ENCODE measurements at regions not wholly inside any gene's neighbourhood (a gene's known extent, or its start where the extent isn't known, plus 50 kb on each side); places are given as distances from the start of the nearest gene placed in this dataset.
A peak's percentile ranks its signal among the peaks of the same experiment; 100 is the strongest.

DNA sequence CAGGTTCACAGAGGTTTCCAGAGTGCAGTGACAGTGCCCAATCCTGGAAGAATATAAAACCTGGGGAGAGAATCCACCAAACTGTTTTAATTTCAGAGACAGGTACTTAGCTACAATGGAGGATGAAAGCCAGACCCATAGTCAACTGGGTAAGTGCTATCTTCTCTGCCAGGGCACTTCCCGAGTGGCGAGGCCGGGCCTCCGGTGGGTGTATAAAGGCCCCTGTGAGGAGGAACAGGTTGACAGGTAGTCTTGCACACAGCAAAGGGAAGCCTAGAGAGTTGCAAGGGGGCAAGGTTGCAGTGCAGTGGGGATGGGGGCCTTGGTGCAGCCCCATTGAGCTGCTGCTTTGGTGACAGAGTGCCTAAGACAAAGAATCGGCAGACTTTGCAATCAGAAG is 130.7 kb downstream of the SLC38A6 start:
- TF ChIP-seq, protein P1, sequence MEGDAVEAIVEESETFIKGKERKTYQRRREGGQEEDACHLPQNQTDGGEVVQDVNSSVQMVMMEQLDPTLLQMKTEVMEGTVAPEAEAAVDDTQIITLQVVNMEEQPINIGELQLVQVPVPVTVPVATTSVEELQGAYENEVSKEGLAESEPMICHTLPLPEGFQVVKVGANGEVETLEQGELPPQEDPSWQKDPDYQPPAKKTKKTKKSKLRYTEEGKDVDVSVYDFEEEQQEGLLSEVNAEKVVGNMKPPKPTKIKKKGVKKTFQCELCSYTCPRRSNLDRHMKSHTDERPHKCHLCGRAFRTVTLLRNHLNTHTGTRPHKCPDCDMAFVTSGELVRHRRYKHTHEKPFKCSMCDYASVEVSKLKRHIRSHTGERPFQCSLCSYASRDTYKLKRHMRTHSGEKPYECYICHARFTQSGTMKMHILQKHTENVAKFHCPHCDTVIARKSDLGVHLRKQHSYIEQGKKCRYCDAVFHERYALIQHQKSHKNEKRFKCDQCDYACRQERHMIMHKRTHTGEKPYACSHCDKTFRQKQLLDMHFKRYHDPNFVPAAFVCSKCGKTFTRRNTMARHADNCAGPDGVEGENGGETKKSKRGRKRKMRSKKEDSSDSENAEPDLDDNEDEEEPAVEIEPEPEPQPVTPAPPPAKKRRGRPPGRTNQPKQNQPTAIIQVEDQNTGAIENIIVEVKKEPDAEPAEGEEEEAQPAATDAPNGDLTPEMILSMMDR (IDR thresholded peaks at IDR 0.05) = no peak
- DNase-seq = no peak
- Mint-ChIP-seq H3K36me3 (ENCODE audit: low read depth) (peaks cover 27% of the 10 kb centered on the region), H3K4me1 (peaks cover 59% of the 10 kb centered on the region), H3K27me3 (ENCODE audit: low read depth, poor library complexity) (peaks cover 4% of the 10 kb centered on the region), H3K9me3 (peaks cover 53% of the 10 kb centered on the region), H3K27ac (peak overlapping the region; percentile 89), H3K4me3 (peak overlapping the region; percentile 45)

DNA sequence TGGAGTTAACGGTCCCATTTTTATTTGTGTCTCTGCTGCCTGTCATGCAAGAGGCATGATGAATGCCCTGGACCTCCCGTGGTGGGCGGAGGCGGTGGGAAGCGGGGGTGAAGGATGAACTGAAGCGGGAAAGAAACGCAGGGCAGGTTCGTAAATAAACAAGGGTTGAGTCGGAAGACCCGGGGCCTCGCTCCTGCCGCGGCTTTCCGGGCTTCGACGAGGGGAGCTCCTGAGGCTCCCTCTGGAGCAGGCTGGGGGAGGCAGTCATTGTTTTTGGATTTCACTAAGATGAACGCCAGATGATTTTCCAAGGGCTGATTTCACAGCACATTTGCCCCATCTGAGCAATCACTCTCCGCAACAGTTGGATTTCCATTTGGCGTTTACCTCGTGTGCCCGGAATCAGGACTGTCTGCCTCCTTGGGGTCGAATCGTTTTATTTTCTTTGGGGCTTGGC is 130.2 kb downstream of the SLC38A6 start:
- DNase-seq = peak; percentile 41
- Mint-ChIP-seq H3K9me3 (peaks cover 48% of the 10 kb centered on the region), H3K27ac (peak overlapping the region; percentile 89), H3K4me3 (peak overlapping the region; percentile 45), H3K36me3 (ENCODE audit: low read depth) (peaks cover 24% of the 10 kb centered on the region), H3K4me1 (peaks cover 59% of the 10 kb centered on the region), H3K27me3 (ENCODE audit: low read depth, poor library complexity) (peaks cover 4% of the 10 kb centered on the region)
- TF ChIP-seq, protein P1 (IDR thresholded peaks at IDR 0.05) = no peak

DNA sequence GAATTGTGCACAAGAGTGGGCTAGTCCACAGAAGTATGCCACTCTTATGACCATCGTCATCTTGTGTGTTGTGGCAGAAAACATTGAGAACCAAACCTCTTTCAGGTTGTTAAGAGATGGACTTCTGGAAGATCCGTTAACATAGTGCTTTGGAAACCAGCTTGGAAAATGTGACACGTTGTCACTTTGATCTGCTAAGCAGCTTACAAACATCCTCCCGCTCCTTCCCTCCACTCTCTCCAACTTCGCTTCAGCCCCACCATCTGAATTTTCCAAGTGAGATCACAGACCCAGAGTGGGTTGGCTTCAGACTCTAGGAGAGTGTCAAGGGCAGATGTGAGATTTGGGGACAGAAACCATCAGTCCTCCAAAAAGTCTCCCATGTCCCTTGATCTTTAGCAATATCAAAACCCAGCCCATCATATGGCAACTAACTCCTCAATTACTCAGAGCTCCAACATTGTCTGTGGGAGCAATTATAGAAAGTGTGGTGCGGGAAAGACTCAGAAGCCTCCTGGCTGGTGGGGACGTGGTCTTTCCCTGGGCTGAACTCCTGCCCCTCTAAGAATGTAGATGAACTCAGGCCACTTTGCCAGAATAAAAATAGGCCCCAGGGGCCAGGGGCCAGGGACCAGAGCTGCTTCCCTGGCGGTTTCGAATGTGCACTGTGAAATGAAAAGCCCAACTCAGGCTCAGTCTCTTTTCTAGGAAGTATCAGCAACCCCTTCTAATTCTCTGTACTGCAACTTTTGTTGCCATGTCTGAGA is 129.5 kb downstream of the SLC38A6 start:
- Mint-ChIP-seq H3K9me3 (peaks cover 42% of the 10 kb centered on the region), H3K4me3 (peak overlapping the region; percentile 45), H3K4me1 (peaks cover 59% of the 10 kb centered on the region), H3K36me3 (ENCODE audit: low read depth) (peaks cover 21% of the 10 kb centered on the region), H3K27me3 (ENCODE audit: low read depth, poor library complexity) (peaks cover 4% of the 10 kb centered on the region), H3K27ac (peak overlapping the region; percentile 89)
- TF ChIP-seq, protein P1 (IDR thresholded peaks at IDR 0.05) = no peak
- DNase-seq = no peak

DNA sequence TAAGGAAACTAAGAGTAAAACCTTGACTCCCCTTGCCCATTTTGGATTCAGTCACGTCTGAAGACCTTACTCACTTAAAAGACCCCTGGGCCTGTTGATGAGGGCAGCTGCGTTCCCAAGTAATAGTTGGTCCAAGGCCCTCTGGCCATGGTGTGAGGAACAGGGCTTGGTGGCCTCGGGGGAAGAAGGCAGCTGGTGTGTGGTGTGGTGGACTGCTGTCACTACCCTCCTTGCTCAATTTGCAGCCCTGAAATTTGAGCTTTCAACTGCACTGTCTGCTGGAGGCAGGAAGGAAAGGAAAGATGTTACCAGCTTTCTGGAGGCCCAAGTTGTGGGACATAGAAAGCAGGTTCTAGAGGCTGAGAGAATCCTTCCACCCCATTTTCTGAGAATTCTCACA is 128.2 kb downstream of the SLC38A6 start:
- TF ChIP-seq, protein P1 (IDR thresholded peaks at IDR 0.05) = no peak
- Mint-ChIP-seq H3K4me1 (peaks cover 69% of the 10 kb centered on the region), H3K9me3 (peaks cover 30% of the 10 kb centered on the region), H3K27me3 (ENCODE audit: low read depth, poor library complexity) (peaks cover 4% of the 10 kb centered on the region), H3K4me3 (peak overlapping the region; percentile 35), H3K27ac (peak overlapping the region; percentile 68), H3K36me3 (ENCODE audit: low read depth) (peaks cover 9% of the 10 kb centered on the region)
- no peak for DNase-seq

DNA sequence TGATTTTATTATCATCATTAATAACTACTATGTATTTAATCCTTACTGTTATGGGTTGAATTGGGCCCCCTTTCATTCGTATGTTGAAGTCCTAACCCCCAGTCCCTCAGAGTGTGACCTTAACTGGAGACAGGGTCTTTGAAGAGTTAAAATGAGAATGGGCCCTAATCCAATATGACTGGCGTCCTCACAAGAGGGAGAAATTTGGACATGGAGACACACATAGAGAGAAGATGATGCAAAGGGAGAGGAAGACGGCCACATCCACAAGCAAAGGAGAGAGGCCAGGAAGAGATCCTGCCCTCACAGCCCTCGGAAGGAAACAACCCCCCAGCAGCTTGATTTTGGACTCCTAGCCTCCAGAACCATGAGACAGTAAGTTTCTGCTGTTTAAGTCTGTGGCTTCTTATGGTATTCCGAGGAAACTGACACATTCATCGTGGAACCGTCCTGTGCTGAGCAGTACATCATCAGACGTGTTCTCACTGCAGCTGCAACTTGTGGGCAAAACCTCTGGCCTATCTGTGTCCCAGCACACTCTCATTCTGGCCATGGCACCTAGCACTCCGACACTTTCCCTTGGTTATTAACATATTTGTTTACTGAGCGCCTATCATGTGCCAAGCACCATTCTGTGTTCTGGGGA is 127.6 kb downstream of the SLC38A6 start:
- H3K9me3 Mint-ChIP-seq = peaks cover 23% of the 10 kb centered on the region
- H3K4me3 Mint-ChIP-seq = no peak overlapping the region
- H3K36me3 Mint-ChIP-seq (ENCODE audit: low read depth) = peaks cover 2% of the 10 kb centered on the region
- peaks cover 71% of the 10 kb centered on the region for H3K4me1 Mint-ChIP-seq
- TF ChIP-seq, protein P1 (IDR thresholded peaks at IDR 0.05) = no peak
- peak overlapping the region; percentile 26 for H3K27ac Mint-ChIP-seq
- DNase-seq = no peak
- peaks cover 4% of the 10 kb centered on the region for H3K27me3 Mint-ChIP-seq (ENCODE audit: low read depth, poor library complexity)

Data from nephron progenitor cell (in vitro differentiated cells).